GM18508 (cell line): ENCODE measurements at regions not wholly inside any gene's neighbourhood (a gene's known extent, or its start where the extent isn't known, plus 50 kb on each side); places are given as distances from the start of the nearest gene placed in this dataset.

Source experiments
- ATAC-seq: cut with Tn5 transposase; IDR thresholded peaks from one replicate; pipeline ENCODE4 v1.9.1; 2021; ENCODE audit warnings: moderate number of reproducible peaks; ENCODE audit not compliant: insufficient read depth, unreplicated experiment

- no peak for ATAC-seq
Measured at GRCh38 chr11:62033191-62034035, 66.0 kb upstream of the FTH1 start.

GRCh38 chr11:62030071-62030684, 62.7 kb upstream of the FTH1 start:
- no peak for ATAC-seq

DNA sequence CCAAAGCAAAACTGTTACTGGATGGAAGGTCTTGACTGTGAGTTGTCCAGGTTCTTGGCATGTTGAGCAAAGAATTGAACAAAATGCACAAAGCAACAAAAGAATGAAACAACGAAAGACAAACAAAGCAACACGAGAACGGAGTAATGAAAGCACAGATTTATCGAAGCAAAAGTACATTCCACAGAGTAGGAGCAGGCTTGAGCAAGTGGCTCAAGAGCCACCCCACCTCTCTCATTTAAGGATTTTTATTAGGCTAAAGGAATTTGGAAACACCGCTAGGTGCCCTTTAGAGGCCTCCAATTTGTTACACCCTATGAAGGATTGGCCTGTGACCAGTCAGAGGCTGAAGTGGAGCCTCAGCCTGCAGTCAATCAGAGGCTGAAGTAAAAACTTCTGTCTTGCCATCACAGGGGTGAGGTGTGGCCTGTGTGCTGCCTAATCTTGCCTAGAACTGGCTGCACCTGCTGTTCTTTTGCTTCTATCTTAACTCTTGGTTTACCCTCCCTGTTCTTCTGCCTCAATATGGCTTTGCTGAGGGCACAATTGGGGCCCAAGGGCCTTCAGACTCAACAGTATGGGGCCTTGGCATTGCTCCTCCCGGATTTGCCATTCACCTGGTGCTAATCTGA, 59.4 kb upstream of the FTH1 start:
- ATAC-seq = no peak

- peak; percentile 65 for ATAC-seq
Measured at GRCh38 chr11:62025487-62026105, 58.2 kb upstream of the FTH1 start.

DNA sequence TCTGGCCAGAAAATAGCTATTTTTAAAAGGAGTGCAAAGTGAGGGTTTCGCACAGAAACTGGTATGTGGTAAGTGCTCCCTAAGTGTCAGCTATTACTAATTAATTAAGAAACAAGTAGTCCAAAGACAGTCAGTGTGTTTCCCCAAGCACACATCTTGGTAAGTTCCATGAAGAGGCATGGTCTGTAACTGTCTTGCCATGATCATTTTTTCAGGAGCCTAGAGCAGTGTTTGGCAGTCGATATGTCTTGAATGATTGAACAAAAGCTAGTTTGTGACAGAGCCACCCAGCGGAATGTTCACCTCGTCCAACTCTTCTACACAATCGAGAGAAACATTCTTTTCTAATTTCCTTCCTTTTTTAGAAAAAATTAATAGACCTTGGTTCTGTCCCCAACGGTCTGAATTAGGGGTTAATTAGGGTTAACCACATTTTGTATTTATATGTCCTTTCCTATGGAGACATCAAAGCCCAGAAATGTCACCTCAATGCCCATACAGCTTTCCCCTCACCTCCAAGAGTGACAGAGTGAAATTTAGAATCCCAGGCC, 57.6 kb upstream of the FTH1 start:
- peak; percentile 15 for ATAC-seq

- ATAC-seq = no peak
Measured at GRCh38 chr11:62022211-62022610, 54.8 kb upstream of the FTH1 start.

- no peak for ATAC-seq
Measured at GRCh38 chr11:62020661-62021060, 53.2 kb upstream of the FTH1 start.

DNA sequence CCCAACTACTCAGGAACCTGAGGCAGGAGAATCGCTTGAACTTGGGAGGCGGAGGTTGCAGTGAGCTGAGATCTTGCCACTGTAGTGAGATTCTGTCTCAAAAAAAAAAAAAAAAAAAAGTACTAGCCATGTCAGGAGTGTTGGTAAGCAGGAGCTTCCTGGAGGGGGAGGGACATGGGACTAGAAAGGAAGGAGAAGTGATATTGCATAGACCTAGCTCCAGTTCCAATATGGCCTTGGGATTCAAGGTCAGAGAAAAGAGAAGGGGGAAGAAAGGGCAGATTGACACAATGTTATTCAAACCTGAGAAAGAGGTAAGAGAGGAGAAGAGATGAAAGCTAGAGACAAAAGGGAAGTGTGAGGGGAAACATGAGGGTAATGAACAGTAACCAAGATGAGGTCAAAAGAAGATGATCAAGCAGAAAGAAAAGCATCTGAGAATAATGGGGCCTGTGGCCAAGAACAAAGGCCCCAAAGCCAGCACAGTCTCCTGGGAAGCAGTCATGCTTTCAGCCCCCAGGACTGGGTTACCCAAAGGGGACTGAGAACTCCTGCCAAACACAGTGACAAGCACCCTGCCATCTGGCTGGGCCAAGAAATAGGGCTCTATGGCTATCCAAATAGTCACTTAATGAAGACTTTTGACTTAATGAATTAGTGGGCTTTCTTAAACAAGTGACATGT, 51.7 kb upstream of the FTH1 start:
- ATAC-seq = no peak

GRCh38 chr11:62017878-62018655, 50.6 kb upstream of the FTH1 start:
- no peak for ATAC-seq
